ENCODE measurements at regions not wholly inside any gene's neighbourhood (a gene's known extent, or its start where the extent isn't known, plus 50 kb on each side); places are given as distances from the start of the nearest gene placed in this dataset.
"Not testable (repeated sequence)": the region's sequence is repeated elsewhere in the genome, so short reads cannot be mapped to it uniquely, and the experiment has no call there.

- in situ Hi-C loops (cut with MboI; ENCODE audit: low pct_unique_long_range_greater_than_20kb, low sequenced_read_pairs): no loop called here
- no peak for DNase-seq
These were observed 222.8 kb downstream of the SUCLG1 start for GRCh38 chr2:84236288-84236687.

- in situ Hi-C loops (cut with MboI; ENCODE audit: low pct_unique_long_range_greater_than_20kb, low sequenced_read_pairs): no loop called here
- no peak for DNase-seq
These were observed 225.0 kb downstream of the SUCLG1 start for GRCh38 chr2:84234103-84234502.

- no peak for DNase-seq
- in situ Hi-C loops (cut with MboI; ENCODE audit: low pct_unique_long_range_greater_than_20kb, low sequenced_read_pairs): no loop called here
These were observed 227.6 kb downstream of the SUCLG1 start for GRCh38 chr2:84231478-84231877.

- in situ Hi-C loops (cut with MboI; ENCODE audit: low pct_unique_long_range_greater_than_20kb, low sequenced_read_pairs): no loop called here
- no peak for DNase-seq
These were observed 235.0 kb downstream of the SUCLG1 start for GRCh38 chr2:84224121-84224520.

GRCh38 chr2:84223191-84223590, 235.9 kb downstream of the SUCLG1 start:
- DNase-seq: no peak
- in situ Hi-C loops (cut with MboI; ENCODE audit: low pct_unique_long_range_greater_than_20kb, low sequenced_read_pairs): no loop called here

- in situ Hi-C loops (cut with MboI; ENCODE audit: low pct_unique_long_range_greater_than_20kb, low sequenced_read_pairs); DNase-seq: not testable (repeated sequence)
These were observed 238.0 kb downstream of the SUCLG1 start for GRCh38 chr2:84221102-84221501.

GRCh38 chr2:84217456-84217855, 241.6 kb downstream of the SUCLG1 start:
- in situ Hi-C loops (cut with MboI; ENCODE audit: low pct_unique_long_range_greater_than_20kb, low sequenced_read_pairs): no loop called here
- no peak for DNase-seq

GRCh38 chr2:84214455-84214854, 244.6 kb downstream of the SUCLG1 start:
- no peak for DNase-seq
- in situ Hi-C loops (cut with MboI; ENCODE audit: low pct_unique_long_range_greater_than_20kb, low sequenced_read_pairs): no loop called here

GRCh38 chr2:84212611-84213314, 246.3 kb downstream of the SUCLG1 start:
- in situ Hi-C loops (cut with MboI; ENCODE audit: low pct_unique_long_range_greater_than_20kb, low sequenced_read_pairs): no loop called here
- no peak for DNase-seq

GRCh38 chr2:84209941-84210340, 249.1 kb downstream of the SUCLG1 start:
- DNase-seq: no peak
- in situ Hi-C loops (cut with MboI; ENCODE audit: low pct_unique_long_range_greater_than_20kb, low sequenced_read_pairs): no loop called here

GRCh38 chr2:84204995-84205394, 254.1 kb downstream of the SUCLG1 start:
- in situ Hi-C loops (cut with MboI; ENCODE audit: low pct_unique_long_range_greater_than_20kb, low sequenced_read_pairs): no loop called here
- no peak for DNase-seq

- in situ Hi-C loops (cut with MboI; ENCODE audit: low pct_unique_long_range_greater_than_20kb, low sequenced_read_pairs): no loop called here
- no peak for DNase-seq
These were observed 256.9 kb downstream of the SUCLG1 start for GRCh38 chr2:84202166-84202565.

GRCh38 chr2:84201158-84201557, 257.9 kb downstream of the SUCLG1 start:
- peak; percentile 66 for DNase-seq
- in situ Hi-C loops (cut with MboI; ENCODE audit: low pct_unique_long_range_greater_than_20kb, low sequenced_read_pairs): no loop called here

- in situ Hi-C loops (cut with MboI; ENCODE audit: low pct_unique_long_range_greater_than_20kb, low sequenced_read_pairs): no loop called here
These were observed 261.2 kb downstream of the SUCLG1 start for GRCh38 chr2:84197901-84198300.

GRCh38 chr2:84194949-84195644, 264.0 kb downstream of the SUCLG1 start:
- no peak for DNase-seq
- in situ Hi-C loops (cut with MboI; ENCODE audit: low pct_unique_long_range_greater_than_20kb, low sequenced_read_pairs): no loop called here

More at GRCh38 chr2:84197901-84198300, 261.2 kb downstream of the SUCLG1 start:
- peak; percentile 19 for DNase-seq

- in situ Hi-C loops (cut with MboI; ENCODE audit: low pct_unique_long_range_greater_than_20kb, low sequenced_read_pairs): no loop called here
- DNase-seq: no peak
These were observed 264.9 kb downstream of the SUCLG1 start for GRCh38 chr2:84194181-84194580.

- DNase-seq: no peak
- in situ Hi-C loops (cut with MboI; ENCODE audit: low pct_unique_long_range_greater_than_20kb, low sequenced_read_pairs): no loop called here
These were observed 271.8 kb downstream of the SUCLG1 start for GRCh38 chr2:84187258-84187657.

- no peak for DNase-seq
- in situ Hi-C loops (cut with MboI; ENCODE audit: low pct_unique_long_range_greater_than_20kb, low sequenced_read_pairs): no loop called here
These were observed 277.2 kb downstream of the SUCLG1 start for GRCh38 chr2:84181927-84182326.

GRCh38 chr2:84177733-84178132, 281.3 kb downstream of the SUCLG1 start:
- in situ Hi-C loops (cut with MboI; ENCODE audit: low pct_unique_long_range_greater_than_20kb, low sequenced_read_pairs): no loop called here
- DNase-seq: no peak

GRCh38 chr2:84175970-84176369, 283.1 kb downstream of the SUCLG1 start:
- no peak for DNase-seq
- in situ Hi-C loops (cut with MboI; ENCODE audit: low pct_unique_long_range_greater_than_20kb, low sequenced_read_pairs): no loop called here

GRCh38 chr2:84175340-84175739, 283.7 kb downstream of the SUCLG1 start:
- in situ Hi-C loops (cut with MboI; ENCODE audit: low pct_unique_long_range_greater_than_20kb, low sequenced_read_pairs): no loop called here

More at GRCh38 chr2:84175340-84175739, 283.7 kb downstream of the SUCLG1 start:
- no peak for DNase-seq
